ENCODE measurements at regions not wholly inside any gene's neighbourhood (a gene's known extent, or its start where the extent isn't known, plus 50 kb on each side); places are given as distances from the start of the nearest gene placed in this dataset.

GRCh38 chr6:168835991-168836390 is 395.0 kb downstream of the SMOC2 start:
- H3K4me1 ChIP-seq (replicated peaks in 1 of 2), result peaks cover 23 to 27% of the 10 kb centered on the region in 2 donors
- in situ Hi-C loops (cut with MboI; ENCODE audit: low pct_unique_long_range_greater_than_20kb in 2 of 9, low sequenced_read_pairs in 9 of 9, unreplicated experiment in 9 of 9), result no loop called here
- 43 to 100% (median 83%) methylated on average over 1 to 9 of the region's 9 CpGs for WGBS, 10 experiments
- H3K4me3 ChIP-seq, result no peak overlapping the region
- no peak overlapping the region for H3K27ac ChIP-seq
- no peak for ATAC-seq (replicated peaks in 6 of 8)

- 14 to 100% (median 66%) methylated on average over 1 to 5 of the region's 5 CpGs; no CpG with 5 or more reads in 1 of the 10 experiments for WGBS, 10 experiments
- in situ Hi-C loops (cut with MboI; ENCODE audit: low pct_unique_long_range_greater_than_20kb in 2 of 9, low sequenced_read_pairs in 9 of 9, unreplicated experiment in 9 of 9), result no loop called here
- ATAC-seq (replicated peaks in 6 of 8), result peak in 2 of 8 experiments; percentile 20 to 80
- Histone ChIP-seq H3K4me1 (replicated peaks in 1 of 2) (peaks cover 23 to 27% of the 10 kb centered on the region in 2 donors), H3K4me3 (no peak overlapping the region), H3K27ac (no peak overlapping the region)
Observed at GRCh38 chr6:168834801-168835200, 393.8 kb downstream of the SMOC2 start.

- no peak for ATAC-seq (replicated peaks in 6 of 8)
- WGBS, 10 experiments, result 31 to 95% (median 79%) methylated on average over 1 to 10 of the region's 11 CpGs
- H3K4me1 ChIP-seq (replicated peaks in 1 of 2), result peaks cover 23 to 27% of the 10 kb centered on the region in 2 donors
Observed at GRCh38 chr6:168834042-168834587, 393.1 kb downstream of the SMOC2 start.

GRCh38 chr6:168828800-168829199 is 387.8 kb downstream of the SMOC2 start:
- ATAC-seq (replicated peaks in 6 of 8), result no peak
- H3K27ac ChIP-seq, result no peak overlapping the region
- no peak overlapping the region for H3K4me3 ChIP-seq
- H3K4me1 ChIP-seq (replicated peaks in 1 of 2), result peaks cover 15 to 20% of the 10 kb centered on the region in 2 donors
- 20 to 100% (median 82%) methylated on average over 1 to 2 of the region's 2 CpGs for WGBS, 10 experiments
- in situ Hi-C loops (cut with MboI; ENCODE audit: low pct_unique_long_range_greater_than_20kb in 2 of 9, low sequenced_read_pairs in 9 of 9, unreplicated experiment in 9 of 9), result no loop called here

More at GRCh38 chr6:168834042-168834587, 393.1 kb downstream of the SMOC2 start:
- H3K27ac ChIP-seq, result no peak overlapping the region
- H3K4me3 ChIP-seq, result no peak overlapping the region
- in situ Hi-C loops (cut with MboI; ENCODE audit: low pct_unique_long_range_greater_than_20kb in 2 of 9, low sequenced_read_pairs in 9 of 9, unreplicated experiment in 9 of 9), result no loop called here

- no peak overlapping the region for H3K4me3 ChIP-seq
- in situ Hi-C loops (cut with MboI; ENCODE audit: low pct_unique_long_range_greater_than_20kb in 2 of 9, low sequenced_read_pairs in 9 of 9, unreplicated experiment in 9 of 9), result no loop called here
- ATAC-seq (replicated peaks in 6 of 8), result no peak
- WGBS, 10 experiments, result 25 to 100% (median 81%) methylated on average over 1 to 3 of the region's 3 CpGs; no CpG with 5 or more reads in 1 of the 10 experiments
- no peak overlapping the region for H3K27ac ChIP-seq
- peaks cover 21 to 26% of the 10 kb centered on the region in 2 donors for H3K4me1 ChIP-seq (replicated peaks in 1 of 2)
Observed at GRCh38 chr6:168828035-168828434, 387.1 kb downstream of the SMOC2 start.

GRCh38 chr6:168827586-168827871 is 386.5 kb downstream of the SMOC2 start:
- in situ Hi-C loops (cut with MboI; ENCODE audit: low pct_unique_long_range_greater_than_20kb in 2 of 9, low sequenced_read_pairs in 9 of 9, unreplicated experiment in 9 of 9), result no loop called here
- Histone ChIP-seq H3K4me1 (replicated peaks in 1 of 2) (peaks cover 21 to 26% of the 10 kb centered on the region in 2 donors), H3K4me3 (no peak overlapping the region), H3K27ac (no peak overlapping the region)
- WGBS, 10 experiments, result 0 to 100% (median 41%) methylated on average over 2 to 3 of the region's 4 CpGs; no CpG with 5 or more reads in 2 of the 10 experiments
- peak in 3 of 8 experiments; percentile 45 to 55 (median 54) for ATAC-seq (replicated peaks in 6 of 8)

- H3K27ac ChIP-seq, result no peak overlapping the region
- in situ Hi-C loops (cut with MboI; ENCODE audit: low pct_unique_long_range_greater_than_20kb in 2 of 9, low sequenced_read_pairs in 9 of 9, unreplicated experiment in 9 of 9), result no loop called here
- 0 to 73% (median 48%) methylated on average over 1 to 17 of the region's 19 CpGs; no CpG with 5 or more reads in 1 of the 10 experiments for WGBS, 10 experiments
Observed at GRCh38 chr6:168826726-168827585, 386.0 kb downstream of the SMOC2 start.

GRCh38 chr6:168826078-168826390 is 385.1 kb downstream of the SMOC2 start:
- WGBS, 10 experiments, result 33 to 90% methylated on average over 2 to 3 of the region's 23 CpGs; no CpG with 5 or more reads in 8 of the 10 experiments
- in situ Hi-C loops (cut with MboI; ENCODE audit: low pct_unique_long_range_greater_than_20kb in 2 of 9, low sequenced_read_pairs in 9 of 9, unreplicated experiment in 9 of 9), result no loop called here
- no peak for ATAC-seq (replicated peaks in 6 of 8)

More at GRCh38 chr6:168826726-168827585, 386.0 kb downstream of the SMOC2 start:
- peak in 1 of 8 experiments; percentile 58 for ATAC-seq (replicated peaks in 6 of 8)
- Histone ChIP-seq H3K4me3 (no peak overlapping the region), H3K4me1 (replicated peaks in 1 of 2) (peaks cover 21 to 26% of the 10 kb centered on the region in 2 donors)

GRCh38 chr6:168825226-168826077 is 384.5 kb downstream of the SMOC2 start:
- Histone ChIP-seq H3K4me1 (replicated peaks in 1 of 2) (peaks cover 21 to 26% of the 10 kb centered on the region in 2 donors), H3K4me3 (no peak overlapping the region), H3K27ac (no peak overlapping the region)
- 50 to 100% (median 95%) methylated on average over 1 to 8 of the region's 68 CpGs; no CpG with 5 or more reads in 3 of the 10 experiments for WGBS, 10 experiments
- in situ Hi-C loops (cut with MboI; ENCODE audit: low pct_unique_long_range_greater_than_20kb in 2 of 9, low sequenced_read_pairs in 9 of 9, unreplicated experiment in 9 of 9), result no loop called here
- ATAC-seq (replicated peaks in 6 of 8), result no peak

More at GRCh38 chr6:168826078-168826390, 385.1 kb downstream of the SMOC2 start:
- Histone ChIP-seq H3K4me3 (no peak overlapping the region), H3K4me1 (replicated peaks in 1 of 2) (peaks cover 21 to 26% of the 10 kb centered on the region in 2 donors), H3K27ac (no peak overlapping the region)

- Histone ChIP-seq H3K4me1 (replicated peaks in 1 of 2) (peaks cover 21 to 26% of the 10 kb centered on the region in 2 donors), H3K27ac (peak overlapping the region; percentile 54 to 65), H3K4me3 (no peak overlapping the region)
- in situ Hi-C loops (cut with MboI; ENCODE audit: low pct_unique_long_range_greater_than_20kb in 2 of 9, low sequenced_read_pairs in 9 of 9, unreplicated experiment in 9 of 9), result no loop called here
- 19 to 75% (median 25%) methylated on average over 1 to 10 of the region's 12 CpGs for WGBS, 10 experiments
- peak in 5 of 8 experiments; percentile 88 to 97 (median 94) for ATAC-seq (replicated peaks in 6 of 8)
Observed at GRCh38 chr6:168823397-168824212, 382.6 kb downstream of the SMOC2 start.

- ATAC-seq (replicated peaks in 6 of 8), result no peak
- H3K27ac ChIP-seq, result no peak overlapping the region
- peaks cover 18 to 23% of the 10 kb centered on the region in 2 donors for H3K4me1 ChIP-seq (replicated peaks in 1 of 2)
- WGBS, 10 experiments, result 0 to 75% (median 42%) methylated on average over 1 to 7 of the region's 9 CpGs; no CpG with 5 or more reads in 6 of the 10 experiments
- no peak overlapping the region for H3K4me3 ChIP-seq
- in situ Hi-C loops (cut with MboI; ENCODE audit: low pct_unique_long_range_greater_than_20kb in 2 of 9, low sequenced_read_pairs in 9 of 9, unreplicated experiment in 9 of 9), result no loop called here
Observed at GRCh38 chr6:168822376-168822775, 381.4 kb downstream of the SMOC2 start.

- 30 to 91% (median 70%) methylated on average over 4 to 8 of the region's 8 CpGs; no CpG with 5 or more reads in 3 of the 10 experiments for WGBS, 10 experiments
- H3K4me1 ChIP-seq (replicated peaks in 1 of 2), result peaks cover 11 to 13% of the 10 kb centered on the region in 2 donors
- H3K4me3 ChIP-seq, result no peak overlapping the region
- in situ Hi-C loops (cut with MboI; ENCODE audit: low pct_unique_long_range_greater_than_20kb in 2 of 9, low sequenced_read_pairs in 9 of 9, unreplicated experiment in 9 of 9), result no loop called here
- no peak overlapping the region for H3K27ac ChIP-seq
- ATAC-seq (replicated peaks in 6 of 8), result no peak
Observed at GRCh38 chr6:168819546-168819945, 378.6 kb downstream of the SMOC2 start.

Measured in motor neuron (in vitro differentiated cells).